ENCODE measurements at regions not wholly inside any gene's neighbourhood (a gene's known extent, or its start where the extent isn't known, plus 50 kb on each side); places are given as distances from the start of the nearest gene placed in this dataset.
A peak's percentile ranks its signal among the peaks of the same experiment; 100 is the strongest.
"Not testable (repeated sequence)": the region's sequence is repeated elsewhere in the genome, so short reads cannot be mapped to it uniquely, and the experiment has no call there.

DNA sequence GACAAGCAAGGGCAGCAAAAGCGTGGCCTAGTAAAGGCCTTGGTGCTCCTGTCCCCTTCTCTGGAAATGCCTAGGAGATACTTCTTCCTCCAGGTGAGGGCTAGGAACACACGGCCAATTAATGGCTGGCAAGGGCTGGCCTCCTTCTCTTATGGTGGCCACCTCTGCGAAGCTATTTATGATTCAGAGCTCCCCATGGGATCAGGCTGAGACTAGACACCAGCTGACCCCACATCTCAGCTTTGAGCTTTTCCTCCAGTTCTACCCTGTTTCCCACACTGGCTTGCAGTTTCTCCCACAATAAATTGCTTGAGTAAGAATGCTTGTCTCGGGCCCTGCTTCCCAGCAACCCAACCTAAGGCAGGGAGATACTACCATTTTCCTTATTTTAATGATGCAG is 53.7 kb downstream of the CAMK2N1 start:
- no peak for DNase-seq (ENCODE audit: low read depth in 3 of 3, low spot score in 1 of 3)

DNA sequence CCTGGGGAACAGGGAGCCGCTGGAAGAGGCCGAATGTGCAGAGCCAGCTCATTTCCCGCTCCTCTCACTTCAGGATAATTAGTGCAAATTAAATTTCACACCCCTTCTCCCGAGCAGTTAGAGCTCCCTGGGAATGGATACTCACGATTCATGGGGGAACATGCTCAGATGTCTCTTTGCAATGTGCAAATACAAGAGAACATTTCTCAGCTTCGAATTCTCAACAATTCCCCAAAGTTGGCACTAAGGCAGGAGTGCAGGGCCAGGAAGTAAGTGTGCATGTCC is 54.9 kb downstream of the CAMK2N1 start:
- no peak for DNase-seq (ENCODE audit: low read depth in 3 of 3, low spot score in 1 of 3)

DNA sequence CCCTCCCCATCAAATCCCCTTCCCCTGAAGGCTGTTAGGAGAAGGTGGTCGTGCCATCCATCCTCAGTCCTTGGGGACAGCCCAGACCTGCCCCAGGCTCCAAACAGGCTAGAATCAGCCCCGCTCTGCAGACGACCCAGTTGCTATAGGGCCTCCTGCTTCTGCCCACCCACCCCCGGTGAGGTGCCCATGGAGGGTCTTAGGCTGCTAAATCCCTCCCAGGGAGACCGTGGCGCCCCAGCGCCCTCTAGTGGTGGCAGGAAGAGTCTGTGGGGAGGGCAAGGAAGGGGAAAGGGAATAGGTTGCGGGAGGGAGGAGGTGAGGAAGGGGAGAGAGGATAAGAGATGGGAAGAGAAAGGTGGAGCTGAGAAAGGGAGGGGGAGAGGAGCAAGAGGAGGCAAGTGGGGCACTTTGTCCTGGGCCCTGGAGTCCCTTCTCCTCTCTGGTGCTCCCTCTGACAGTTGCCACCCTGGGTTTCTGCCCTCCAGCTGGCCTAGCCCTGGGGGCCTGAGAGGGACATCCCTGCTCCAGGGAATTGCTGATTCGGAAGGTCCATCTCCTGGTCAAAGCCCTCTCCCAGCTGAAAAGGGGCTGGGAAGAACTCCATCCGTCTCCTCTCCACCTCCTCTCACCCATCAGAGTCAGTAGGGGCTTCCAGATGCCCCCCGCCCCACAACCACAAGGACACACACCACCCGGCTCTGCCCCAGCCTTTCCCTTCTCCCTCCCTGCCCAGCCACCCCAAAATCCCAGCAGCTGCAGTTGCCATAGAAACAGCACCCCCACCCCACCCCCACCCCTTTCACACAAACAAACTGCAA is 55.4 kb downstream of the CAMK2N1 start:
- DNase-seq (ENCODE audit: low read depth in 3 of 3, low spot score in 1 of 3): peak in 1 of 3 donors; percentile 35

DNA sequence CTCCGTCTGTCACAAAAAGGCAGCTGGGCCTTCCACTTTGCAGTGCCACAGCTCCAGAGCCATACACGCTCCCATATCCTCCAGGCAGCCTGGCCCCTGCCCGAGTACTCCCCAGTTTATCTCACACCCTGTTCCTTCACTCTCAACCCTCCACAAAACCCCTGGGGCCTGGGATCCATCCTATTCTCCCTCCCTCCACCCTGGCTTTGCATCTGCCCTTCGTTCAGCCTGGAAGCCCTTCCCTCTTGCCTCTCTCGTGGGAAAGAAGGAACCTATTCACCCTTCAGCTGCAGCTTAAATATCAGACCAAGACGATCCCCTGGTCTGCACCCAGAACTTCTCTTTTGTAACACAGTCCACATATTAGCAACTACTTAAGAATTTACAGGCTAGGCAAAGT is 56.7 kb downstream of the CAMK2N1 start:
- no peak for DNase-seq (ENCODE audit: low read depth in 3 of 3, low spot score in 1 of 3)

DNA sequence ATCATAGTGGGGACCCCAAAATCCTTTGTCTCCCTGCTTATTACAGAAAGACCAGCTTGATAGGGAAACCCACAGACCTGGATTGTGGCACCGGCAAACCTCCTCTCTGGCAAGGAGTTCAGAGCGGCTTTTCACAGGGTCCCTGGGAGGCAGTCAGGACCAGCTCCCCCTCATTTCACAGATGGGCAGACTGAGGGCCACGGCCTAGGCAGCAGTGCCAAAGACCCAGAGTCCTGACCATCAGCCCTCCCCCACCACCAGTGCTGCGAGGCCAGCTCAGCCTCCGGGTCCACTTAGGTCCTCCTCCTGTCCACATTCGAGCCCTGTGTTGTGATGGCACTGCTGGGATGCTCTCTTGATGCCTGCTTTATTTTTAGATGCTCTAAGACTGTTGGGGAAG is 57.2 kb downstream of the CAMK2N1 start:
- no peak for DNase-seq (ENCODE audit: low read depth in 3 of 3, low spot score in 1 of 3)

DNA sequence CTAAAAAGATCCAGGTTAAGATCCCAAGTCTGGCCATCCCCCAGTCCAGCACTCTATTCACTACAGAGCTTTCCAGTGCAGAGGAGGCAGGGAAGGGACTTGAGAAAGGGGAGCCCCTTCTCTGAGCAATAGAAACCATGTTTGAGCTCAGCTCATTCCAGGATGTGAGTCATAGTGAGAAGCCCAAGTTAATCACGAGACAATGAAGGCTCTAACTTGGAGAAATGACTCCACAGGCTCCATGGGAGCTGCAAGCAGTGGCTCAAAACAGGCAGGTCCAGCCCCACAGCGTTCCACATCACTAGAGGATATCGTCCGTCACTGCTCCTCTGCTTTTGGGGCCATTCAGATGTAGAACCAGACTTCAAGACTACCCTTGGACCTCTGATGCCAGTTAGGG is 59.1 kb downstream of the CAMK2N1 start:
- no peak for DNase-seq (ENCODE audit: low read depth in 3 of 3, low spot score in 1 of 3)

DNA sequence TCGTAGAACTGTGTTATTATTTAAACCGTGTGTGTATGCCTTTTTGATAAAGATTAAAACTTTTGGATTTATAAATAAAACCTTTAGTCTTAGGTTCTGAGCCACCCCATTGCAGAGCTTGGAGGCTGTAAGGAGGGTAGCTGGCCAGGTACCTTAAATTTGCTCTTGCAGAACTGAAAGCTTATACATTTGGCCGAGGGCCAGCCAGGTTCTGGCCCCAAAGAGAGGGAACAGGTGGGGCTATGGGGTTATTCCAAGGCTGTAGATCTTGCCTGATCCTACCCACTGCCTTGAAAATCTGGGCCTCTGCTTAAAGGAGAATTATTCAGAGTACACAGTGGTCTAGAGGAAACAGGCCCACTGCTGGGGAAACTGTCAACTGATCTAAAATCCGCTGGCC is 59.6 kb downstream of the CAMK2N1 start:
- no peak for DNase-seq (ENCODE audit: low read depth in 3 of 3, low spot score in 1 of 3)

DNA sequence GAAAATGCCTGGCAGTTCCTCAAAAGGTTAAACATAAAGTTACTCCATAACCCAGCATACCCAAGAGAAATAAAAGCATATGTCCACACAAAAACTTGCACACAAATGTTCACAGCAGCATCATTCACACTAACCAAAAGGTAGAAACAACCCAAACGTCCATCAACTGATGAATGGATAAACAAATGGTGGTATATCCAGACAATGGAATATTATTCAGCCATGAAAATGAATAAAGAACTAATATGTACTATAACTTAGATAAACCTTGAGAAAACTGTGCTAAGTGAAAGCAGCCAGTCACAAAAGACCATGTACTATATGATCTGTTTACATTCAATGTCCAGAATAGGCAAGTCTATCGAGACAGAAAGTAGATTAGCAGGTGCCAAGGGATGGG is 60.4 kb downstream of the CAMK2N1 start:
- DNase-seq (ENCODE audit: low read depth in 3 of 3, low spot score in 1 of 3): no peak

DNA sequence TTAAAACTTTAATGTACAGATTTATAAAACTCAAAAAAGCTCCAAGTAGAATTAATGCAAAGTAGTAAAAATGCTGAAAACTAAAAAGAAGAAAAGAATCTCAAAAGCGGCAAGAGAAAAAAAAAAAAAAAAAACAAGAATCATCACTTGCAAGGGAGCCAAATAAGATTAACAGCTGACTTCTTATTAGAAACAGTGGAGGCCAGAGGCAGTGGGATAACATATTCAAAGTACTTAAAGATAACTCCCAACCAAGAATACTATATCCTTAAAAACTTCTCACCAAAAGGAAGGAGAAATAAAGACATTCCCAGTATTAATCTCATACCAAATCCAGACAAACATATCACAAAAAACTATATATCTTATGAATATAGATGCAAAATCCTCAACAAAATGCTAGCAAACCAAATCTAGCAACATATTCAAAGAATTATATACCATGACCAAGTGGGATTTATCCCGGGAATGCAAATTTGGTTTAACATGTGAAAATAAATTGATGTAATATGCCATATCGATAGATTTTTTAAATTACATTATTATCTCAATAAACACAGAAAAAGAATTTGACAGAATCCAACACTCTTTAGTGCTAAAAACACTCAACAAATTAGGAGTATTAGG is 62.7 kb downstream of the CAMK2N1 start:
- no peak for DNase-seq (ENCODE audit: low read depth in 3 of 3, low spot score in 1 of 3)

DNA sequence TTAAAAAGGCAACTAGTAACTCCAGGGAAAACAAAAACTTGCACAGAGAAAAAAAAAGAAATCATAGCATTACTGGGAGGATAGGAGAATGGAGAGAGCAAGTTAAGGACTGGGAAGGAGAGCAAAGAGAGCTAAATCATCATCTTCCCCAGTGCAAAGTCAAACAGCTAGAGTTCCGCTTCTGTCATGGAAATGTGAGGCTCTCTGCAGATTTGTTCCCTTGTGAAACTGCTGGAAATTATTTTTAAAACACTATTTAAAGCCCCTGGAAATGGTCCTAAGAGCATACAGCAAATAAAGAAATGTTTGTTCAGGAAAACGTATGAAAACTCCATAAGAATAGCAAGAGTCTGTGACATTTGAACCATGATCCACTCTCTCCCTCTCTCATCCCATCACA is 64.6 kb downstream of the CAMK2N1 start:
- DNase-seq (ENCODE audit: low read depth in 3 of 3, low spot score in 1 of 3): no peak

DNA sequence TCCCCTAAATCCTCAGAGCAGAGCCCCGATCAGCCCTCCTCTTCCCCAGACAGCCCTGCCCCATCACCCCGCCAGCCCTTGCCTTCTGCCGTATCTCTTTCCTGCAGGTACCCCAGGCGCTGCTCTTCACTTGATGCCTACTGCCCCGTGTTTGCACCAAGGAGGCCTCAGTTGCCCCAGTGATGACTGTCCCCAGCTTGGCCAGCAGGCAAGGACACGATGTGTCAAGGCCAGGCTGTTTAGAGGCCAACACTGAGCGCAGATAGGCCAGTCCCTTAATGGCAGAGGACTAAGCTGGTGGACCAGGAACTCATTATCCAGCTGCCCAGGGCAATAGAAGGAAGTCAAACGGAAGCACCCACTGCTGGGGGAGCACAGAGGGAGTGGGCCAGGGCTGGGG is 68.4 kb downstream of the CAMK2N1 start:
- DNase-seq (ENCODE audit: low read depth in 3 of 3, low spot score in 1 of 3): no peak

DNA sequence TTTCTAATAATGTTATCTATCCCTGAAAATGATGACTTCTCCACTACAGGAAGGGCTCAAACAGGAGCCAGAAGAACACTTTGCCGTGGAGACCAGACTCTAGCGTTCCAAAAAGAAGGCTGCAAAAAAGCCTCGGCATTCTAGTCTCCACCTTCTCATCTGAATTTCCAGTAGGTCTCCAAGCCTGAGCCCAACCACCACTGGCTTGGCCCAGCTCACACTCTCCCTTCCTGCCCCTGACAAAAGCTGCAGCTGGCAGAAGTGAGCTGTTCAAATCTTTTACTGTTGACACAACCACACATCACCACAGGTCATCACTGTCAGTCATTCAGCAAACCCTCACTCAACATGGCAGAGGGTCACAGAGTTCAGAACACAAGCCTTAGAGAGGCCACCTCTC is 69.3 kb downstream of the CAMK2N1 start:
- no peak for DNase-seq (ENCODE audit: low read depth in 3 of 3, low spot score in 1 of 3)

DNA sequence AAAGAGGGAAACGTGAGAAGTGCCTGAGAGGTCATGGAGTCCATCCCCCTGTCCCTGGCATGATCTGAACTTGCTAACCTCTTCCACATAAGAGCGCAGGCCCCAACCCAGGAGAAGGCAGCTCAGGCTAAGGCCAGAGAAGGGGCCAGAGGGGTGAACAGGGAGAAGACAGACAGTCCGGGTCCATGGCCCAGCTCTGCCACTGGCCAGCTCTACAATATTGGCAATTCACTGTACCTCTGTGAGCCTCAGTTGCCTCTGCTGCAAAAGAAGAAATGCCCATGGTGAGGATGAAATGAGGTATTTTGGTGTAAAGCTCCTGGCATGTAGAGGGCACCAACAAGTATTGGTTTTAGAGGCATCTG is 72.3 kb downstream of the CAMK2N1 start:
- no peak for DNase-seq (ENCODE audit: low read depth in 3 of 3, low spot score in 1 of 3)

DNA sequence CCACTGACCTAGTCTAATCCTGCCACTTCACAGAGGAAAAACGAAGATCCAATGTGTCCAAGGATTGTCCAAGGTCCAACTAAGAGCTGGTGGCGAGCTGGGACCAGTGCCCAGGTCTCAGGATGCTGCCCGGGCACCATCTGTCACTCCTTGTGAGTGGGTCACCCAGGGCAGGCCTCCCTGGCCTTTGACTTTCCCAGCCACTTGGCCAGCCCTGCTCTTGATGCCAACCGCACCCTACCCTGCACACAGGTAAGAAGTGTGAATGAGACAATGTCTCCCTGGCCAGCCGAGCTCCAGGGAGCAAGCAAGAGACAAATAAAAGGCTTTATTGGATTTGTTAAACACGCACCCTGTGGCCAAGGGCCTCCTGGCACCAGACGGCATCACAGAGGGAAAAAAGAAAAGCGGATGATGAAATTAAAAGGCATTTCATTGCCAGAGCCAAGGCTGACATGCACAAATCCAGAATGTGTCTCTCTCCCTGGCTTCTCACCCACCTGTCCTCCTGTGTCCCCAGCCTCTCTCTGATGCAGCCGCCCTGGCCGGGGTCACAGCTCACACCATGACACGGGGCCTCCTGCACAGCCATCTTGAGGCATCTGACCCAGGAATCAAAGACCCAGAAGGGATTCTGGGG is 72.8 kb downstream of the CAMK2N1 start:
- DNase-seq (ENCODE audit: low read depth in 3 of 3, low spot score in 1 of 3): no peak

DNA sequence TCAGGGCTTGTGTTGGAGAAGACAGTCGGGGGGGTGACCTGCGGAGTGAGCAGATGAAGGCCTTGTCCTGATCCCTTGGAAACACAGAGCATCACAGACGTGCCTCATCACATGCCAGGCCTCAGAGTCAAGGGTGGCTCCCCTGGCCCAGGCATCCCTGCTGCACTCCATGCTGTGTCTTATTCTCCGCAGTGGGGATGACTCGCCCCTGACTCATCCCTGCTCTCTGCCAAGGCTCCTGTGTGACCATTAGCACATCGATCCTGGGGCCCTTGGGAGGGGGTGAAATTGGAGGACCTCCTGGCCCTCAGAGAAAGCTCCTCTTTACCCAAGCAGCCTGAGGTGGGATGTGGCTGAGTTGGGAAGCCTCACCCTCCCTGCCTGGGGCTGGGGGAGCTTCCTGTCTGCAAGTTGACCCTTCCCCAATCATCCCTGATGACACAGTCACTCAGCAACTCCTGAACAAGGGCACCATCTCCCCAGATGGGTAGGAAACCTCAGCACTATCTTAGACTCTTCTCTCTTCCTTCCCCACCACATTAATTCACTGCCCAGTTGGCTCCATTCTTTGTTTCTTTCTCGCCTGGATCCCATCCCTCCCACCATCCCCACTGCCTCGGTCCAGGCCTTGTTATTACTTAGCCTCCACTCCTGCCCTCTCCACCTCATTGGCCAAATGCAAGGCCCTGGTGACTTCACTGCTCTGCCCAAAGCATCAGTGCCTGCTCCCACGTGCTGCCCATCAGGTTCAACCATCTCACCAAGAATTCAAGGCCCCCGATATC is 74.6 kb downstream of the CAMK2N1 start:
- DNase-seq (ENCODE audit: low read depth in 3 of 3, low spot score in 1 of 3): no peak

DNA sequence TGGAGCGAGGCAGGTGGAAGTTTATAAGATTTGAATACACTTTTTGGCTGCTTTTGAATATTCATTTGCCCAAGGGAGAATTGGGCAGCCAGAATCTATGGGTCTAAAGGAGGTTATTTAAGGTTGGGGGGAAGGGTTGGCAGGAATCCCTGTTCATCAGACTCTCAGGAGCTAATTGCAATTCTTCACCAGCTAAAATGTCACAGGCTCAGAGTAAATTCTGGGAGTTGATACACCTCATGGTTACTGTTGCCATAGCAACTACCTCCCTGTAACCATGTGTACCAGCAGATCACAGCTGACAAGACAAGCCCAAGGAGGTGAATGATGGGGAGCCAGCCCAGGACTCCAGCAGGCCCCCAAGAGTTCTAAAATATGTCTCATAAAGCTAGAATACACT is 75.5 kb downstream of the CAMK2N1 start:
- no peak for DNase-seq (ENCODE audit: low read depth in 3 of 3, low spot score in 1 of 3)

DNA sequence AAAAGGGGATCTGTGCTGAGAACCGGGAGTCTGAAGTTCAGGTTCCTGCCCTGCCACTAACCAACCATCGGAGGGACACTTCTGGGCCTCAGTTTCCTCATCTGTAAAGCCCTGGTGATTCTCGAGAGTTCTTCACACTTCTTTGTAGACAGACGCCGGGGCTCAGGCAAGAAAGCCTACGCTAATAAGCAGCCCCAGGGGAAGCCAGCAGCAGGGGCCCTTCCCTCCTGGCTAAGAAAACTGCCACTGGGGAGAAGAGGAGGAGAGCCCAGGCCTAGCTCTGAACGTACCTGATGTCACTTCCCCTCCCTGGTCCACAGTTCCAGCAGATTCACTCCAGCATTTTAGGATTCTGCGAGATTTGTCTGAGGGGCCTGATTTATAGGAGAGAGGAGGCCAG is 76.0 kb downstream of the CAMK2N1 start:
- no peak for DNase-seq (ENCODE audit: low read depth in 3 of 3, low spot score in 1 of 3)

DNA sequence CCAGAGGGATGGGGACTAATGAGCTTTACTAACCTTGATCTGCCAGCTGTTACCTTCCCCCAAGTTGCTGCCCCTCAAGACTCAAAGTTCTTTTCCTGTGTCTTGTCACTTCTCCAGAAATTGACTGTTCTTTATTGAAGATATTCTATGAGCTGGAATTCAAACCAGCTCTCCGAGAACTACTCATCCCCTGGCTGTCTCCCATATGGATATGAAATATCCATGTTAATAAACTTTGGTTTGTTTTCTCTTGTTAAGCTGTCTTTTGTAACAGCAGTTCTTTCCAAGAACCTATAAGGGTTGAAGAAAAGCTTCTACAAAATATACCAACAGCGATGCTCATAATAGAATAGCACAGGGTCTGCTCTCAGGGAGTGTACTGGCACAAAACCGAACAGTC is 77.0 kb downstream of the CAMK2N1 start:
- no peak for DNase-seq (ENCODE audit: low read depth in 3 of 3, low spot score in 1 of 3)

DNA sequence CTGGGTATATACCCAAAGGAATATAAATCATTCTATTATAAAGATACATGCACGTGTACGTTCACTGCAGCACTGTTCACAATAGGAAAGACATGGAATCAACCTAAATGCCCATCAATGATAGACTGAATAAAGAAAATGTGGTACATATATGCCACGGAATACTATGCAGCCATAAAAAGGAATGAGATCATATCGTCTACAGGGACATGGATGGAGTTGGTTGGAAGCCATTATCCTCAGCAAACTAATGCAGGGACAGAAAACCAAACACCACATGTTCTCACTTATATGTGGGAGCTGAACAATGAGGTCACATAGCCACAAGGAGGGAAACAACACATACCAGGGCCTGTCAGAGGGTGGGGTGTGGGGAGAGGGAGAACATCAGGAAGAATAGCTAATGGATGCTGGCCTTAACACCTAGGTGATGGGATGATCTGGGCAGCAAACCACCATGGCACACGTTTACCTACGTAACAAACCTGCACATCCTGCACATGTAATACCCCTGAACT is 77.8 kb downstream of the CAMK2N1 start:
- not testable (repeated sequence) for DNase-seq (ENCODE audit: low read depth in 3 of 3, low spot score in 1 of 3)

DNA sequence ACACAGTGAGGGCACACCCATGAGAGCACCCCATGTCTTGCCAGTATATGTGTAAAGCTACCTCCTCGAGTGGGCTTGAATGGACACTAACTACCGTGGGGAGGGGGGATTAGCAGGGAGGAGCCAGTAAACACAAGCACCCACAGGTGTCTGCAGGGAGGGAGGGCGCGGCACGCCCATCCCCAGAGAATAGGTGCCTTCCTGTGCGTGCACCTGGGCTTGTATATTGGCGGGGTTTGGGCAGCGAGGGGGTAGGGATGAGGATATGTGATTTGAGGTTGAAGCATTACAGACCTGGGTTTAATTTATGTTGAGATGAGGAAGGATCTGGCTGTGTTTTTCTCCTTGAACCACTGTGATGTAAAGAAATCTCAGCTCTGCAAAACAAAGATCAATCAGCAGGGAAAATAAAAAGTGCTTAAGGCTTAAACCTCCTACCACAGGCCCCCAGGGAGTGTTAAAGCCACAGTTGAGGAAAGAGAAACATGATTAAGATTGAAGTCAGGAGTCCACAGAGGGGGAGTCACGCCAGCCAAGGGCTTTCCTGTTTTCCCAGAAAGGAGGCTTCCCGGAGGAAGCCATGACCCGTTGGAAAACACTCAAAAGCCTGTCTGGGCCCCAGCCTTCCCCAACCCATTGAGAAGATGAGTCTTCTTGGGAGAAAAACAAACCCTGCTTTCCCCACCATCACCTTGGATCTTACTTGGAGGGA is 80.0 kb downstream of the CAMK2N1 start:
- DNase-seq (ENCODE audit: low read depth in 3 of 3, low spot score in 1 of 3): no peak

All from stimulated activated CD4-positive, alpha-beta T cell treated with anti-CD3 and anti-CD28 coated beads, TNF-alpha, amount 100 ng/mL, for 1 hour (primary cell).